Gastrocnemius medialis (tissue), 4 donors: ENCODE measurements at regions not wholly inside any gene's neighbourhood (a gene's known extent, or its start where the extent isn't known, plus 50 kb on each side); places are given as distances from the start of the nearest gene placed in this dataset.
"Not testable (repeated sequence)": the region's sequence is repeated elsewhere in the genome, so short reads cannot be mapped to it uniquely, and the experiment has no call there.

ENCODE experiments used
- ATAC-seq, 2 donors: fragments of 150-250 bp; one replicate each; pipeline ENCODE4 v1.9.1; 2016
- DNase-seq, 2 donors: peaks; one replicate each; pipeline ENCODE4 v3.0.0-alpha.2; 2019
- H3K27ac ChIP-seq, 4 donors: fragments of 200-600 bp; sonication (generic); 1 replicate in 1 of 4; 2 replicates in 3 of 4; pipeline ENCODE4 v1.5.1; 2016 to 2018; ENCODE audit warnings: mild to moderate bottlenecking in 2 of 4, moderate library complexity in 1 of 4
- H3K27me3 ChIP-seq, 3 donors: fragments of 200-600 bp; sonication (generic) in 2 of 3; 1 replicate in 1 of 3; 2 replicates in 2 of 3; pipeline versions ENCODE4 v1.5.1 to v1.6.0; 2016 to 2019; ENCODE audit warnings: mild to moderate bottlenecking in 1 of 3, moderate library complexity in 1 of 3
- H3K36me3 ChIP-seq, 2 donors: fragments of 200-600 bp; sonication (generic) in 1 of 2; one replicate each; pipeline ENCODE4 v1.5.1; 2017 to 2018
- H3K4me1 ChIP-seq, 2 donors: fragments of 200-600 bp; sonication (generic) in 1 of 2; one replicate each; pipeline ENCODE4 v1.5.1; 2016 to 2017; ENCODE audit warnings: mild to moderate bottlenecking in 2 of 2
- H3K4me3 ChIP-seq, 4 donors: fragments of 200-600 bp; sonication (generic) in 3 of 4; 1 replicate in 1 of 4; 2 replicates in 3 of 4; pipeline ENCODE4 v1.5.1; 2016 to 2019; ENCODE audit warnings: mild to moderate bottlenecking in 2 of 4
- H3K9me3 ChIP-seq, 3 donors: fragments of 200-600 bp; sonication (generic) in 2 of 3; 1 replicate in 1 of 3; 2 replicates in 2 of 3; pipeline ENCODE4 v1.5.1; 2016 to 2019
- CTCF ChIP-seq, 5 experiments: fragments of 450-650 bp in 3 of 5; fragments of 200-600 bp in 2 of 5; sonication (generic) in 2 of 5; IDR thresholded peaks in 4 of 5; conservative IDR thresholded peaks in 1 of 5; 1 replicate in 4 of 5; 2 replicates in 1 of 5; pipeline ENCODE4 v1.5.1; 2016 to 2019; ENCODE audit warnings: antibody characterized with exemption in 5 of 5, mild to moderate bottlenecking in 3 of 5, moderate library complexity in 3 of 5
- POLR2A ChIP-seq, 2 donors: fragments of 450-650 bp; IDR thresholded peaks; one replicate each; pipeline ENCODE4 v1.6.1; 2017; ENCODE audit warnings: antibody characterized with exemption in 2 of 2, mild to moderate bottlenecking in 2 of 2, moderate library complexity in 2 of 2
- in situ Hi-C, 4 donors: fragments of 200-750 bp; cut with MboI; loops; one replicate each; pipeline versions ENCODE4 v1.15.0 to v1.8.0; 2017; ENCODE audit warnings: low sequenced_read_pairs in 4 of 4
- intact Hi-C: fragments of 100-400 bp; cut with DNase I; formaldehyde crosslinking; loops from one replicate; pipeline ENCODE4 v1.15.1; 2023; ENCODE audit warnings: low total_unique reads

- in situ Hi-C loops, intact Hi-C loops, H3K4me3 ChIP-seq, H3K9me3 ChIP-seq, H3K4me1 ChIP-seq, H3K36me3 ChIP-seq, H3K27me3 ChIP-seq, H3K27ac ChIP-seq, DNase-seq, ATAC-seq: not testable (repeated sequence)
These were observed 532.0 kb downstream of the GOLGA6L6 start for GRCh38 chr15:20009619-20010018.

DNA sequence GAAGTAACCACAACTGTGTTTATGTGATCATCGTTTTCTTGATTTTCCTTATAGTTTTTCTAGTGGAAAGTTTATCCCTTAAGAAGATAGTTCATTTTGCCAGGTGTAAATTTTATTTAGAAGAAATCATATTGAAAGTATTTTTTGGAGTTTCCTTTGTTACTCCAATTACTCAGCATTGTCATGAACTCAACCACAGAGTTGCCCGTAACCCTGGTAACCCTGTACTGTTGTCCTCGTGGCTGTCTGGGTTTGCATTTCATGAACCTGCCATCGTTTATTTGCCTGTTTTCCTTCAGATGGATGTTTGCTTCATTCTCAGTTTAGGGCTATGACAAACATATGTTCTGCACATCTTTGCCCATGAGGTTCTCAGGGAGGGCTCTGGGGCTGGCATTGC, 534.3 kb downstream of the GOLGA6L6 start:
- ATAC-seq, intact Hi-C loops, in situ Hi-C loops: not testable (repeated sequence)

GRCh38 chr15:20003471-20003870, 538.1 kb downstream of the GOLGA6L6 start:
- H3K36me3 ChIP-seq, H3K27ac ChIP-seq, ATAC-seq, DNase-seq, H3K4me3 ChIP-seq, H3K9me3 ChIP-seq, H3K27me3 ChIP-seq, in situ Hi-C loops, intact Hi-C loops, H3K4me1 ChIP-seq: not testable (repeated sequence)

More for the DNA sequence above, 534.3 kb downstream of the GOLGA6L6 start:
- H3K4me3 ChIP-seq, DNase-seq, H3K4me1 ChIP-seq, H3K36me3 ChIP-seq, H3K27ac ChIP-seq, H3K27me3 ChIP-seq, H3K9me3 ChIP-seq: not testable (repeated sequence)

GRCh38 chr15:20002560-20002959, 539.0 kb downstream of the GOLGA6L6 start:
- H3K4me3 ChIP-seq, DNase-seq, ATAC-seq, H3K36me3 ChIP-seq, H3K4me1 ChIP-seq, in situ Hi-C loops, H3K27me3 ChIP-seq, intact Hi-C loops, H3K27ac ChIP-seq, H3K9me3 ChIP-seq: not testable (repeated sequence)

DNA sequence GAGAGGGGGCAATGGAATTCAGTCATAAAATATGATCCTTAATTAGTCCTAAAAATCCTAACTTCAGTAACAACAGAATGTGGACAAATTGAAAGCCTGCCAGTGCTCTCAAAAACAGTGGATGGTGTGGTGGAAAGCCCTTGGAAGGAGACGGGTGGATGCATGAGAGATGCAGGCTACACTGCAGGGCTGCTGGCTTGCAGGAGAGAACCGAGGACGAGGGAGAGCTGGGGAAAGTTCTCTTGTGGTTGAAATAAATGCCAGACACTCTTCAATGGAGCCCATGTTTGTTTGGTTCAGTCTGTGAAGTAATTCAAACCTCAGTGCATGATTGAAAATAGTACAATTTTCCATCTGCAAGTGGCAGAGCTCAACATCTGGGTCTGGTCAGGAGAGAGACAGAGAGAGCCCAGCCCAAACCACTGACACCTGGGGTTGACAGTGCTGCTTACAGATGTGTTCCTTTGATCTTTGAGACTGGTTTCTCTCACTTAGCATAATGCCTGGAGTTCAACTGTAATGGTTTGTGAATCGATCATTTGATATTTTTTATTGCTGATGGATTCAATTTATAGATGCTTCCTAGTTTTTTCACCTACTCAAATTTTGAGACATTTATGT, 544.9 kb downstream of the GOLGA6L6 start:
- ATAC-seq, H3K4me3 ChIP-seq, H3K9me3 ChIP-seq, in situ Hi-C loops, DNase-seq, intact Hi-C loops, H3K27ac ChIP-seq, H3K27me3 ChIP-seq, H3K4me1 ChIP-seq, H3K36me3 ChIP-seq: not testable (repeated sequence)

GRCh38 chr15:19995296-19995695, 546.3 kb downstream of the GOLGA6L6 start:
- DNase-seq, intact Hi-C loops, H3K36me3 ChIP-seq, in situ Hi-C loops, H3K27ac ChIP-seq, H3K9me3 ChIP-seq, H3K4me1 ChIP-seq, H3K4me3 ChIP-seq, ATAC-seq, H3K27me3 ChIP-seq: not testable (repeated sequence)

DNA sequence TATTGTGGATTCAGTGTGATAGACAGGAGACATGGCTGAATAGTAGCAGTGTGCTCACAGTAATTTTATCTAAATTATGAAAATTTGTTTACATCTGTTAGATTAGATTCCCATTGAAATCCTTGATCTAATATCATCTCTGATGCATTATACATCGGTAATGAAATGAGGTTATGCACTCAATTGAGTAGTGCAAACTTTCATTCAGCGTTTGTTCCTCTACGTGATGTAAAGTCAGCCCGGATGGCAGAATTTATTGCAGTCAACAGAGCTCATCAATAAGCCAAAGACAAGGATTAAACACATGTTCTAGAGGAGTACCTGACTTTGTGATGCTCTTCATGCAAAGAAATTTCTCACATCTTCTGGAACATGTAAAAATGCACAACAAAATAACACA, 549.2 kb downstream of the GOLGA6L6 start:
- intact Hi-C loops (no loop called here), in situ Hi-C loops (no loop called here)

More for the DNA sequence above, 549.2 kb downstream of the GOLGA6L6 start:
- H3K4me3 ChIP-seq: no peak overlapping the region
- DNase-seq (no peak), ATAC-seq (no peak)
- TF ChIP-seq CTCF (IDR thresholded peaks at IDR 0.05 in 4 of 5, conservative IDR thresholded peaks at IDR 0.05 in 1 of 5) (no peak), POLR2A (IDR thresholded peaks at IDR 0.05) (no peak)
- no peaks in the 10 kb centered on the region for H3K36me3 ChIP-seq
- no peaks in the 10 kb centered on the region for H3K4me1 ChIP-seq
- no peaks in the 10 kb centered on the region for H3K27me3 ChIP-seq
- H3K9me3 ChIP-seq: no peaks in the 10 kb centered on the region
- H3K27ac ChIP-seq: no peak overlapping the region
